ENCODE measurements at regions not wholly inside any gene's neighbourhood (a gene's known extent, or its start where the extent isn't known, plus 50 kb on each side); places are given as distances from the start of the nearest gene placed in this dataset.
"Not testable (repeated sequence)": the region's sequence is repeated elsewhere in the genome, so short reads cannot be mapped to it uniquely, and the experiment has no call there.

- no peak for DNase-seq (ENCODE audit: low spot score)
- intact Hi-C loops (cut with DNase I), result no loop called here
Measured at GRCh38 chr4:120327276-120327675, 260.6 kb upstream of the MAD2L1 start.

GRCh38 chr4:120319046-120319767, 252.6 kb upstream of the MAD2L1 start:
- intact Hi-C loops (cut with DNase I), result no loop called here

GRCh38 chr4:120318196-120318846, 251.7 kb upstream of the MAD2L1 start:
- intact Hi-C loops (cut with DNase I), result no loop called here
- DNase-seq (ENCODE audit: low spot score), result no peak

More at GRCh38 chr4:120319046-120319767, 252.6 kb upstream of the MAD2L1 start:
- no peak for DNase-seq (ENCODE audit: low spot score)

GRCh38 chr4:120317713-120318112, 251.1 kb upstream of the MAD2L1 start:
- DNase-seq (ENCODE audit: low spot score), result no peak
- intact Hi-C loops (cut with DNase I), result no loop called here

- intact Hi-C loops (cut with DNase I), result no loop called here
Measured at GRCh38 chr4:120316416-120316815, 249.8 kb upstream of the MAD2L1 start.

GRCh38 chr4:120314969-120315368, 248.3 kb upstream of the MAD2L1 start:
- DNase-seq (ENCODE audit: low spot score), result no peak
- intact Hi-C loops (cut with DNase I), result no loop called here

More at GRCh38 chr4:120316416-120316815, 249.8 kb upstream of the MAD2L1 start:
- no peak for DNase-seq (ENCODE audit: low spot score)

GRCh38 chr4:120304801-120305200, 238.2 kb upstream of the MAD2L1 start:
- DNase-seq (ENCODE audit: low spot score), result no peak
- intact Hi-C loops (cut with DNase I), result no loop called here

GRCh38 chr4:120299631-120300030, 233.0 kb upstream of the MAD2L1 start:
- DNase-seq (ENCODE audit: low spot score), result no peak
- intact Hi-C loops (cut with DNase I), result no loop called here

- DNase-seq (ENCODE audit: low spot score), result no peak
Measured at GRCh38 chr4:120293341-120293740, 226.7 kb upstream of the MAD2L1 start.

GRCh38 chr4:120291541-120291940, 224.9 kb upstream of the MAD2L1 start:
- DNase-seq (ENCODE audit: low spot score), result no peak
- intact Hi-C loops (cut with DNase I), result no loop called here

More at GRCh38 chr4:120293341-120293740, 226.7 kb upstream of the MAD2L1 start:
- intact Hi-C loops (cut with DNase I), result no loop called here

GRCh38 chr4:120290553-120290952, 223.9 kb upstream of the MAD2L1 start:
- intact Hi-C loops (cut with DNase I), result no loop called here
- no peak for DNase-seq (ENCODE audit: low spot score)

GRCh38 chr4:120286813-120287212, 220.2 kb upstream of the MAD2L1 start:
- DNase-seq (ENCODE audit: low spot score), result no peak
- intact Hi-C loops (cut with DNase I), result no loop called here

- intact Hi-C loops (cut with DNase I), result no loop called here
- no peak for DNase-seq (ENCODE audit: low spot score)
Measured at GRCh38 chr4:120281581-120281980, 214.9 kb upstream of the MAD2L1 start.

- DNase-seq (ENCODE audit: low spot score), result no peak
- intact Hi-C loops (cut with DNase I), result no loop called here
Measured at GRCh38 chr4:120277391-120277790, 210.7 kb upstream of the MAD2L1 start.

- intact Hi-C loops (cut with DNase I), result no loop called here
- DNase-seq (ENCODE audit: low spot score), result no peak
Measured at GRCh38 chr4:120266602-120267001, 200.0 kb upstream of the MAD2L1 start.

GRCh38 chr4:120263618-120264017, 197.0 kb upstream of the MAD2L1 start:
- no peak for DNase-seq (ENCODE audit: low spot score)
- intact Hi-C loops (cut with DNase I), result no loop called here

- no peak for DNase-seq (ENCODE audit: low spot score)
- intact Hi-C loops (cut with DNase I), result no loop called here
Measured at GRCh38 chr4:120261117-120261516, 194.5 kb upstream of the MAD2L1 start.

GRCh38 chr4:120256112-120256775, 189.6 kb upstream of the MAD2L1 start:
- intact Hi-C loops (cut with DNase I); DNase-seq (ENCODE audit: low spot score): not testable (repeated sequence)

GRCh38 chr4:120238277-120238973, 171.8 kb upstream of the MAD2L1 start:
- DNase-seq (ENCODE audit: low spot score), result no peak
- intact Hi-C loops (cut with DNase I), result no loop called here

- intact Hi-C loops (cut with DNase I), result no loop called here
- DNase-seq (ENCODE audit: low spot score), result no peak
Measured at GRCh38 chr4:120236873-120237272, 170.2 kb upstream of the MAD2L1 start.
